Lower leg skin (tissue), 4 donors: ENCODE measurements at regions not wholly inside any gene's neighbourhood (a gene's known extent, or its start where the extent isn't known, plus 50 kb on each side); places are given as distances from the start of the nearest gene placed in this dataset.

Source experiments
- DNase-seq, 2 donors: peaks; one replicate each; pipeline ENCODE4 v3.0.0-alpha.2; 2019; ENCODE audit warnings: low spot score in 2 of 2
- H3K4me3 ChIP-seq: fragments of 200-600 bp; sonication (generic); 2 replicates; pipeline ENCODE4 v1.5.1; 2017; ENCODE audit warnings: mild to moderate bottlenecking, low read depth; ENCODE audit not compliant: poor library complexity, severe bottlenecking
- CTCF ChIP-seq, 3 donors: fragments of 450-650 bp; IDR thresholded peaks; one replicate each; pipeline ENCODE4 v1.5.1; 2016; ENCODE audit warnings: antibody characterized with exemption in 3 of 3, mild to moderate bottlenecking in 3 of 3, moderate library complexity in 2 of 3
- POLR2A ChIP-seq, 2 donors: fragments of 450-650 bp; IDR thresholded peaks; one replicate each; pipeline ENCODE4 v1.6.1; 2016 to 2017; ENCODE audit warnings: antibody characterized with exemption in 2 of 2, mild to moderate bottlenecking in 1 of 2, moderate library complexity in 1 of 2
- WGBS, 2 donors: methylation state at CpG; one replicate each; pipeline ENCODE4 v1.1.5; 2018; 5-methylcytosine and 5-hydroxymethylcytosine counted together
- intact Hi-C: fragments of 100-400 bp; cut with DNase I; formaldehyde crosslinking; loops from one replicate; pipeline ENCODE4 v1.15.0; 2023; ENCODE audit warnings: low total_unique reads

- no peak for TF ChIP-seq CTCF (IDR thresholded peaks at IDR 0.05)
- no peak for TF ChIP-seq POLR2A (IDR thresholded peaks at IDR 0.05)
- intact Hi-C loops, result no loop called here
- no peak overlapping the region for H3K4me3 ChIP-seq
- WGBS, 2 donors, result 83 to 94% methylated on average over 4 of the region's 4 CpGs
- DNase-seq, result no peak
Measured at GRCh38 chr4:18937080-18937479, 915.5 kb upstream of the LCORL start.

GRCh38 chr4:18935659-18936345, 914.2 kb upstream of the LCORL start:
- intact Hi-C loops, result no loop called here
- DNase-seq, result no peak
- no peak overlapping the region for H3K4me3 ChIP-seq
- WGBS, 2 donors, result 72 to 76% methylated on average over 7 of the region's 7 CpGs
- no peak for TF ChIP-seq CTCF (IDR thresholded peaks at IDR 0.05)
- no peak for TF ChIP-seq POLR2A (IDR thresholded peaks at IDR 0.05)

GRCh38 chr4:18934197-18934596, 912.6 kb upstream of the LCORL start:
- no peak overlapping the region for H3K4me3 ChIP-seq
- no peak for DNase-seq
- 49 to 58% methylated on average over 4 of the region's 4 CpGs for WGBS, 2 donors
- no peak for TF ChIP-seq POLR2A (IDR thresholded peaks at IDR 0.05)
- TF ChIP-seq CTCF (IDR thresholded peaks at IDR 0.05), result no peak
- intact Hi-C loops, result no loop called here

- WGBS, 2 donors, result 57 to 66% methylated on average over 1 of the region's 1 CpG
- intact Hi-C loops, result no loop called here
- TF ChIP-seq CTCF (IDR thresholded peaks at IDR 0.05) (no peak), POLR2A (IDR thresholded peaks at IDR 0.05) (no peak)
- no peak for DNase-seq
- H3K4me3 ChIP-seq, result no peak overlapping the region
Measured at GRCh38 chr4:18932730-18933339, 911.3 kb upstream of the LCORL start.

GRCh38 chr4:18931643-18932377, 910.3 kb upstream of the LCORL start:
- intact Hi-C loops, result no loop called here
- no peak overlapping the region for H3K4me3 ChIP-seq
- no peak for TF ChIP-seq CTCF (IDR thresholded peaks at IDR 0.05)
- TF ChIP-seq POLR2A (IDR thresholded peaks at IDR 0.05), result no peak
- no peak for DNase-seq
- 88 to 95% methylated on average over 1 of the region's 1 CpG for WGBS, 2 donors
